Suppressor macrophage treated with lipopolysaccharide for 4 hours (primary cell): ENCODE measurements at regions not wholly inside any gene's neighbourhood (a gene's known extent, or its start where the extent isn't known, plus 50 kb on each side); places are given as distances from the start of the nearest gene placed in this dataset.
"Not testable (repeated sequence)": the region's sequence is repeated elsewhere in the genome, so short reads cannot be mapped to it uniquely, and the experiment has no call there.

Experiments
- DNase-seq: peaks from one replicate; pipeline ENCODE4 v3.0.0-alpha.2; 2020

- no peak for DNase-seq
Measured at GRCh38 chr11:82191695-82192094, 542.0 kb downstream of the FAM181B start.

DNA sequence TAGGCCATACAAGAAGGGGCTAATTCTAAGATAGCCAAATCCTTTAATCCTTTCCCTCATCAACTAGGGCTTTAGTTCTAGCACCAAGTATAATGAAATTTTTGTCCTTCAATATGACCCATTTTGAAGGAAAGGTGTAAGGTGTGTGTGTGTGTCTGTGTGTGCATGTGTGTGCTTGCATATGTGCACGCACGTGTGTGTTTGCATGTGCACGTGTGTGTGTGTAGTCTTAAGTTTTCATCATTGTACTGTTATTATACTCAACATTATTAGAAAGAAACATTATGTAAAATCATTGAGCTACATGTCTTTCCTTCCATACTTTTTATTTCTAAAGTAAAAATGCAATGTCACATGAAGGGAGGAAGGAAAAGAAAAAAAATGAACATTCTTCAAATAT lies 547.7 kb downstream of the FAM181B start:
- DNase-seq = no peak

- no peak for DNase-seq
Measured at GRCh38 chr11:82184966-82185365, 548.7 kb downstream of the FAM181B start.

GRCh38 chr11:82183346-82183745 lies 550.3 kb downstream of the FAM181B start:
- no peak for DNase-seq

- DNase-seq = not testable (repeated sequence)
Measured at GRCh38 chr11:82182697-82183096, 551.0 kb downstream of the FAM181B start.

- not testable (repeated sequence) for DNase-seq
Measured at GRCh38 chr11:82181796-82182195, 551.9 kb downstream of the FAM181B start.

GRCh38 chr11:82176945-82177344 lies 556.7 kb downstream of the FAM181B start:
- no peak for DNase-seq

DNA sequence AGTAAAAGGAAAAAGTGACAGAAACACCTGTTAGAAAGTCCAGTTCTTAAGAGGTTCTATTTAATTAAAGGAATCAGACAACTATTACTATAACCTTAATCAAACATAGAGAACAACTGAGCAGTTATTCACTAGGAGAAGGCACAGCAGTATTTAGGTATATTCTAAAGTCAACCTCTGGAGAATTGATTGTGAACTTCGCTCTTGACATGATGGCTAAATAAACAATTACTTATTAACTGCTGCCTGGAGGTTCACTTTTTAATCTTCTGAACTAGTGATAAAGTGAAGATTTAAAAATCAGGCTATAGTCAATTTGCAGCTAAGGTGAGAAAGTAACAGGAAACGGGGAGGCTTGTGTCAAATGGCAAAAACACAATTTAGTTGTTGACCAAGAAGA lies 557.3 kb downstream of the FAM181B start:
- DNase-seq = no peak

- DNase-seq = no peak
Measured at GRCh38 chr11:82174610-82175009, 559.1 kb downstream of the FAM181B start.

GRCh38 chr11:82146789-82147188 lies 586.9 kb downstream of the FAM181B start:
- DNase-seq = no peak

GRCh38 chr11:82118946-82119345 lies 614.7 kb downstream of the FAM181B start:
- DNase-seq = no peak

DNA sequence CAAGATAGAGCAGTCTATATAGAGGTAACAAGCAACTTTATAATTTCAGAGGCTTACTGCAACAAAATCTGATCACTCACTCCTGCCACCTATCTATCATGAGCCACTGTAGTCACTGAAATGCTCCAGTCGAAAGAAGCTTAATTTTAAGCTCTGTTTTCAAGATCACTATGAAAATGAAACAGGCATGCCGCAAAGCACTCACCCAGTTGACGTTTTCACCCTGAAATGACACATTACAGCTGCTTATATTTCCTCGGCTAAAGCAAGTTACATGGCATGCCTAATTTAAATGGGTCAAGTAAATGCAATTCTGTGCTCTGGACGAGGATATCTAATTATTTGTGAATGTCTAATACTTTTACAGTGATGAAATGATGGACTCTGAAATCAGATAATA lies 616.3 kb downstream of the FAM181B start:
- no peak for DNase-seq

DNA sequence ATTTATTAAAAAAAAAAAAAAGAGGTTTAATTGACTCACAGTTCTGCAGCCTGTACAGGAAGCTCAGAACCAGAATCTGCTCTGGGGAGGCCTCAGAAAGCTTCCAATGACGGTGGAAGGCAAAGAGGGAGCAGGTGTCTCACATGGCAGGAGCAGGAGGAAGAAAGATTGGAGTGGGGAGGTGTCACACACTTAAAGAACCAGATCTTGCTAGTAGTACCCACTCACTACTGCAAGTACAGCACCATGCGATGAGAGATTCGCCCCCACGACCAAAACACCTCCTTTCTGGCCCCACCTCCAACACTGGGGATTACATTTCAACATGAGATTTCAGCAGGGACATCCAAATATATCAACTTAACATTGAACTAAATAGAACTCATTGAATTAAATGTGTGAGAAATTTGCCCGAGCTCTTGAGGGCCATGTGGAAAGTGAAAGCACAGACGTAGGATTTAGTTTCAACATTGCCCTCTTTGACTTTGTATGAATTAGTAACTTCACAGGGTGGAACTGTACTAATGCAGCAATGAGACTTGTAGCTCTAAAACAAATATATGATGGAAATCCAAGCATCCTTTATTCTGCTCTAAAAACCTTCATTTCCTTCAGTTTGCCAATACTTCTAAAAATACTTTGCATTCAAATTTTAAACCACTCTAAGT lies 628.2 kb downstream of the FAM181B start:
- no peak for DNase-seq

GRCh38 chr11:82092904-82093303 lies 640.8 kb downstream of the FAM181B start:
- no peak for DNase-seq

DNA sequence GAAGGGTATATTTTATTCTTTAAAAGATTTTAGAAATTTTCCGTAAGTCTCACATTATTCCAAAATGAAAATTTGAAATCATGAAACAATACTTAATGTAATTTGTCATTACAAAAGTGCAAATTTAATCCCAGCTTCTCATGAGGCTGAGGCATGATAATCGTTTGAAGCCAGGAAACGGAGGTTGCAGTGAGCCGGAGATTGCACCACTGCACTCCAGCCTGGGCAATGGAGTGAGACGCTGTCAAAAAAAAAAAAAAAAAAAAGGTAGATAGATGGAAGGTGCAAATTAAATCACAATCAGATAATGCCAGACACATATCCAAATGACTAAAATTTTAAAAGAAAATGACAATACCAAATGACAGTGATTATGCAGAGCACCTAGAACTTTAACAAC lies 644.2 kb downstream of the FAM181B start:
- no peak for DNase-seq

DNA sequence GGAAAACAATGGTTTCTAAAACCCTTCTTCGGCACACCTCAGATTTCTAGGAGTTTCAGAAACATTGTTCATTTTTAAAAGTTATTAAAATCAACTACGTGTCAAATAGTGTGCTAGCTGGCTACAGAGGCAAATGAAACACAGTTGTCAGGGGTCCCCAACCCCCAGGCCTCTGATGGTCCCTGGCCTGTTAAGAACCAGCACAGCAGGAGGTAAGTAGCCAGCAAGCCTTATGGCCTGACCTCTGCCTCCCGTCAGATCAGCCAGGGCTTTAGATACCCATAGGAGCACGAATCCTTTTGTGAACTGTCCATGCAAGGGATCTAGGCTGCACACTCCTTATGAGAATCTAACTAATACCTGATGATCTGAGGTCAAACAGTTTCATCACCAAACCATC lies 648.2 kb downstream of the FAM181B start:
- DNase-seq = no peak

DNA sequence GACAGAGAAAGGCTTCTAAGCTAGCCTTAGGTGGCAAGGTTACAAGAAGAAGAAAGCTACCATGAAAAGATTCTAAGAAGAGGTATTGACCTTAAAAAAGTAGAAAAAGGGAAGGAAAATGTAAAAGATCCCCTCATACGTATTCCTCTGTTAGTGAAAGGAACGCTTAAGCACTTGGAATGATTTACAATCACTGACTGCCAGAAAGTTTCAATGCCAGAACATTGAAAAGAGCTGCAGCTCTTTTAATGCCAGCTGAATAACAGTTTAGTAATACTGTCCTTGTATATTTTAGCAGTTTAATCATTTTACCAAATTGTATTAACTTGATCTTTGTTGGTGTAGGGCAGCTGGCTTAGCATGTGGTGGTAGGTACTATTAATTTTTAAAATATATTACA lies 650.7 kb downstream of the FAM181B start:
- DNase-seq = no peak

DNA sequence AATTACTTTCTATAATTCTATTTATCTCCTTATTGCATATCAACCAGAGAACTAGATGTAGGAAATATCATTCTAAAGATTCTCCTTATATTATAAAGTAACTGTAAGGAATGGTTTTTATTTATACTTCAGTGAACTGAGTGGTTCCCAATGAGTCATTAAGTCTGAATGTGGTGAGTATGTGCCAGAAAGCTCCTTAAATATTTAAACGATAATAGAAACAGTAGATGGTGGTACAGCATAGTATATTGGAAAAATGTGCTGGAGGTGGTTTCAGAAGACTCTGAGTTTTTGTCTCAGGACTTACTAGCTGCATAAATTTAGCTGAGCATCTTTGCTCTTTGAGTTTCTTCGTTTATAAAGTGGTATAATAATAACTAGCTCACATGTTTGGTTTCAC lies 653.5 kb downstream of the FAM181B start:
- no peak for DNase-seq

- DNase-seq = no peak
Measured at GRCh38 chr11:82076126-82076525, 657.5 kb downstream of the FAM181B start.

GRCh38 chr11:82059505-82059904 lies 674.2 kb downstream of the FAM181B start:
- DNase-seq = no peak

GRCh38 chr11:82056450-82056849 lies 677.2 kb downstream of the FAM181B start:
- no peak for DNase-seq

DNA sequence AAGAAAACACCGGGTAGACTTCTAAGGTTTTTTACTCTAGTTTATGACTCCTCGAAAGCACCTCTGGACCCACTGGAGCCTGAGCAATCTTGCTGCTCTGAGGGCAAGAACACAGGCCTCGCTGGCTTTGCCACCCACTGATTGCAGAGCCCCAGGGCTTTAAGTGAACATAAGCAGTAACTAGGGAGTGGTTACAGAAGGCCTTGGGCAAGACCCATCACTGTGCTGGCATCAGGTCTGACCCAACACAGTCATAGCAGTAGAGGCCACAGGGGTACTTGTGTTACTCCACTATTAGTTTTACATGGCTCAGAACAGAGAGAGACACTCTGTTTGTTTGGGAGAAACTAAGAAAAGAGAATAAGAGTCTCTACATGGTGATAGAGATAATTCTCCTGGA lies 684.5 kb downstream of the FAM181B start:
- no peak for DNase-seq

GRCh38 chr11:82047200-82047599 lies 686.5 kb downstream of the FAM181B start:
- DNase-seq = no peak

DNA sequence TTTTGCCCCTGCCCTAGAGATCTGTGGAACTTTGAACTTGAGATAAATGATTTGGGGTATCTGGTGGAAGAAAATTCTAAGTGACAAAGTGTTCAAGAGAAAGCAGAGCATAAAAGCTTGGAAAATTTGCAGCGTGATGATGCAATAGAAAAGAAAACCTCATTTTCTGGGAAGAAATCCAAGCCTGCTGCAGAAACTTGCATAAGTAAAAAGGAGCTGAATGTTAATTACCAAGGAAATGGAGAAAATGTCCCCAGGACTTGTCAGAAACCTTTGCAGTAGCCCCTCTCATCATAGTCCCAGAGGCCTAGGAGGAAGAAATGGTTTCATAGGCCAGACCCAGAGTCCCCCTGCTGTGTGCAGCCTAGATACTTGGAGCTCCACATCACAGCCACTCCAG lies 686.9 kb downstream of the FAM181B start:
- DNase-seq = no peak

- DNase-seq = no peak
Measured at GRCh38 chr11:82045748-82046457, 687.8 kb downstream of the FAM181B start.
